Fibroblast of mammary gland (primary cell): ENCODE measurements at regions not wholly inside any gene's neighbourhood (a gene's known extent, or its start where the extent isn't known, plus 50 kb on each side); places are given as distances from the start of the nearest gene placed in this dataset.

Source experiments
- DNase-seq: peaks from one replicate; pipeline ENCODE4 v3.0.0-alpha.2; 2010; ENCODE audit warnings: low read depth
- H3K4me3 ChIP-seq: 2 replicates; pipeline ENCODE4 v1.5.1; 2011; ENCODE audit warnings: low read depth, mild to moderate bottlenecking, low read length, moderate library complexity; ENCODE audit not compliant: control insufficient read depth
- TF ChIP-seq, protein P1 (sequence below): conservative IDR thresholded peaks from 2 replicates; pipeline ENCODE4 v1.5.1; 2011; ENCODE audit warnings: low read depth, low read length, inconsistent platforms; ENCODE audit not compliant: control insufficient read depth, insufficient read depth

DNA sequence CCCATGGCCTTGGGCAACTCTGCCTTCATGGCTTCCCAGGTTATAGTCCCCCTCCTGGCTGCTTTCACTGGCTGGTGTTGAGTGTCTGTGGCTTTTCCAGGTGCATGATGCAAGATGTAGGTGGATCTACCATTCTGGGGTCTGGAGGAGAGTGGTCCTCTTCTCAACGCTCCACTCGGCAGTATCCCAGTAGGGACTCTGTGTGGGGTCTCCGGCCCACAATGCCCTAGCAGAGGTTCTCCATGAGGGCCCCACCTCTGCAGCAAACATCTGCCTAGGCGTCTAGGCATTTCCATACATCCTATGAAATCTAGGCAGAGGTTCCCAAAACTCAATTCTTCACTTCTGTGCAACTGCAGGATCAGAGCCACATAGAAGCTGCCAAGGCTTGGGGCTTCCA lies 763.4 kb upstream of the EPHA5 start:
- no peak overlapping the region for H3K4me3 ChIP-seq
- TF ChIP-seq, protein P1, sequence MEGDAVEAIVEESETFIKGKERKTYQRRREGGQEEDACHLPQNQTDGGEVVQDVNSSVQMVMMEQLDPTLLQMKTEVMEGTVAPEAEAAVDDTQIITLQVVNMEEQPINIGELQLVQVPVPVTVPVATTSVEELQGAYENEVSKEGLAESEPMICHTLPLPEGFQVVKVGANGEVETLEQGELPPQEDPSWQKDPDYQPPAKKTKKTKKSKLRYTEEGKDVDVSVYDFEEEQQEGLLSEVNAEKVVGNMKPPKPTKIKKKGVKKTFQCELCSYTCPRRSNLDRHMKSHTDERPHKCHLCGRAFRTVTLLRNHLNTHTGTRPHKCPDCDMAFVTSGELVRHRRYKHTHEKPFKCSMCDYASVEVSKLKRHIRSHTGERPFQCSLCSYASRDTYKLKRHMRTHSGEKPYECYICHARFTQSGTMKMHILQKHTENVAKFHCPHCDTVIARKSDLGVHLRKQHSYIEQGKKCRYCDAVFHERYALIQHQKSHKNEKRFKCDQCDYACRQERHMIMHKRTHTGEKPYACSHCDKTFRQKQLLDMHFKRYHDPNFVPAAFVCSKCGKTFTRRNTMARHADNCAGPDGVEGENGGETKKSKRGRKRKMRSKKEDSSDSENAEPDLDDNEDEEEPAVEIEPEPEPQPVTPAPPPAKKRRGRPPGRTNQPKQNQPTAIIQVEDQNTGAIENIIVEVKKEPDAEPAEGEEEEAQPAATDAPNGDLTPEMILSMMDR, result no peak
- no peak for DNase-seq

- H3K4me3 ChIP-seq, result no peak overlapping the region
- TF ChIP-seq, protein P1, result no peak
- no peak for DNase-seq
These were observed 760.6 kb upstream of the EPHA5 start for GRCh38 chr4:66430856-66431255.

- H3K4me3 ChIP-seq, result no peak overlapping the region
- DNase-seq, result no peak
- TF ChIP-seq, protein P1, result no peak
These were observed 759.0 kb upstream of the EPHA5 start for GRCh38 chr4:66429276-66429675.

DNA sequence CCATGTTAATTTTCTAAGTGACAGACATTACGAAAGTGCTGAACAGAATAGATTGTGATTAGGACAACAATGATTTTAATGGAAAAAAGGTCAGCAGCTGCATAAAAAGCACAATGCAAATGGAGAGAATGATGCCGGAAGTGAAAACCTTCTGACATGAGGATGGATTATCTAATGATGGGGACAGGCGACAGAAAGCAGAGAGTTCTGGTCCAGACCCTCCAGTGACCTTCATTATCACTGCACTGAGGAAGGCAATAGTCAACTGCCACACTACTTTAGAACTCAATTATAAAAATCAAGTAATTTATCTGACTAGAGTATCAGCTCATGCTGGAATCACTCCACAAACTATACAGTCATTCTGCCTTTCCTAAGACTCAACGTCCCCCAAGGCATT lies 746.1 kb upstream of the EPHA5 start:
- H3K4me3 ChIP-seq, result no peak overlapping the region
- DNase-seq, result no peak
- TF ChIP-seq, protein P1, result no peak

DNA sequence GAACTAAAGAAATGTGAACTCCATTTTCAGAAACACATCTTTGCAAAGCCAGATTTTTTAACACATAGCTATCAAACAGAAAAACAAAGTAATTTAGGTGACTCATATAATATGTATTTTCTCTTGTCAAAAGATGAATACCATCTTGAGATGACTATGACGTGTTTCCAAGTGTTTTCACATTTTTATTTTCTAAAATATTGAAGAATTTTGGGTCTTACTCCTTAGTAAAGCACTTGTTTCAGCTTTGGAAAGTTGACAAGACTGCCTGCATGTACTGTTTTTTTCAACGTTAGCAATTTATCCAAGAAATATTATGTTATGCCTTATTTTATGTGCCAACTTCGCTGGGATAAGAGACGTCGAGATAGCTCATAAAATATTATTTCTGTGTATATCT lies 733.9 kb upstream of the EPHA5 start:
- DNase-seq, result no peak
- no peak overlapping the region for H3K4me3 ChIP-seq
- TF ChIP-seq, protein P1, result no peak

DNA sequence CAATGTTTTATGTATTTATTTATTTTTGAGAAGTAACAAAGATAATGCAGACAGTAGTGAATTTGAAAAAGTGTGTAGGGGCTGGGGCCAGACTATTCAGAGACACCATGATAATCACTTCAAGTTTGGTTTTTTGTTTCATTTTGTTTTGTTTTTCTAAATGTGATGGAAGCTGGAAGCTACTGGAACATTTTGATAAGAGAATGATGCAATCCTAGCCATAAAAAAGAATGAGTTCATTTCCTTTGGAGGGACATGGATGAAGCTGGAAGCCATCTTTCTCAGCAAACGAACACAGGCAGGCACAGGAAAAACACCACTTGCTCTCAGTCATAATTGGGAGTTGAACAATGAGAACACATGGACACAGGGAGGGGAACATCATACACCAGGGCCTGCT lies 706.6 kb upstream of the EPHA5 start:
- H3K4me3 ChIP-seq, result no peak overlapping the region
- DNase-seq, result no peak
- TF ChIP-seq, protein P1, result no peak

DNA sequence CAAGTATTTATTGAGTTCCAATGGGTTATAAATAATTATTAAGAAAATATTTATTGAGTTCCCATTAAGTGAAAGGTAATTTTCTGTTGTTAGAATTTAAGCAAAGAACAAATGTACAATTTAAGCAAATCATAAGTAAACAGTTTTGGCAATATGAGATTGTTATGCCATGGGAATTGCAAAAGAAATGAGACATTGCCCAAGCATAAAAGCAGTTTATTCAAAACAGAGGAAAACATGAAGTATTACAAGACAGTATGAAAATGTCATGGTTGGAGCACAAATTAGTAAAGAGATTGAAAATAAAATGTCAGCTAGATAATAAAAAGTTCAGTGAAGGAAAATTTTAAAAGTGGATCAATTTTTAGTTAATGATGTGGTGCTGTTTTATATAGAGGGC lies 706.1 kb upstream of the EPHA5 start:
- TF ChIP-seq, protein P1, result no peak
- no peak overlapping the region for H3K4me3 ChIP-seq
- DNase-seq, result no peak
